HCT116 (cell line): ENCODE measurements at regions not wholly inside any gene's neighbourhood (a gene's known extent, or its start where the extent isn't known, plus 50 kb on each side); places are given as distances from the start of the nearest gene placed in this dataset.

Experiments used
- CTCF ChIP-seq, 3 experiments: fragments of 200-600 bp in 1 of 3; sonication (generic) in 1 of 3; IDR thresholded peaks in 2 of 3; conservative IDR thresholded peaks in 1 of 3; 2 replicates each; pipeline ENCODE4 v1.5.1; 2012 to 2017; ENCODE audit warnings: low read depth in 2 of 3, low read length in 2 of 3, antibody characterized with exemption in 1 of 3, borderline replicate concordance in 1 of 3, control low read depth in 1 of 3, mild to moderate bottlenecking in 1 of 3, mixed read lengths in 1 of 3, mixed run types in 1 of 3, moderate library complexity in 1 of 3; ENCODE audit not compliant: insufficient read depth in 1 of 3
- EZH2 ChIP-seq: fragments of 200-600 bp; sonication (generic); IDR thresholded peaks from 2 replicates; pipeline ENCODE4 v1.6.1; 2017; ENCODE audit warnings: antibody characterized with exemption, mixed run types
- POLR2A ChIP-seq: IDR thresholded peaks from 2 replicates; pipeline ENCODE4 v1.7.0; 2011; ENCODE audit warnings: borderline replicate concordance; ENCODE audit not compliant: insufficient read depth, insufficient read length; ENCODE audit errors: extremely low read depth
- POLR2AphosphoS5 ChIP-seq: IDR thresholded peaks from 2 replicates; pipeline ENCODE4 v1.6.1; 2011; ENCODE audit warnings: mild to moderate bottlenecking, low read depth, low read length, moderate library complexity

- TF ChIP-seq CTCF (IDR thresholded peaks at IDR 0.05 in 2 of 3, conservative IDR thresholded peaks at IDR 0.05 in 1 of 3; ENCODE audit: borderline replicate concordance in 1 of 3, insufficient read depth in 1 of 3, low read depth in 2 of 3, low read length in 2 of 3) (no peak), POLR2AphosphoS5 (no peak), EZH2 (no peak), POLR2A (no peak)
Observed at GRCh38 chr16:17666293-17666692, 195.5 kb upstream of the XYLT1 start.
